NCI-H146 (cell line): ENCODE measurements at regions not wholly inside any gene's neighbourhood (a gene's known extent, or its start where the extent isn't known, plus 50 kb on each side); places are given as distances from the start of the nearest gene placed in this dataset.

ENCODE experiments used
- DNase-seq: peaks from one replicate; lab custom pipeline; 2025; lab: John Stamatoyannopoulos, UW

DNA sequence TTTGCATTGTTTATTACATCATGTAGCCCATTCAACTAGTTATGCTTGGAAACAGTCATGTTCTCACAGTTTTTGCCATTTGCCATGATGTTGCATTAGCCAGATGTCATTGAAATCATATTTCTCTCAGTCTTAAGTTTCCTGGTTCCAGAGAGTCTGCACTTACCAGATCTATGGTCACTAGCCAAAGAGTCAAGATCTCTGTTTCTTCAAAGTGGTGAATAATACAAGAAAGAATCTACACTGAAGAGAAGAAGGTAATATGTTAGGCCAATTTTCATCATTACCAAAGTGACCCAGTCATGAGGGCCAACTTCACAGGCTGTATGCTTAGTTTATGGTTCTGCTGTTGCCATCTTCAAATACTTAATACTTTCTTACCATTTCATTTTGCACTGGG is 89.0 kb upstream of the PHYHIPL start:
- no peak for DNase-seq

DNA sequence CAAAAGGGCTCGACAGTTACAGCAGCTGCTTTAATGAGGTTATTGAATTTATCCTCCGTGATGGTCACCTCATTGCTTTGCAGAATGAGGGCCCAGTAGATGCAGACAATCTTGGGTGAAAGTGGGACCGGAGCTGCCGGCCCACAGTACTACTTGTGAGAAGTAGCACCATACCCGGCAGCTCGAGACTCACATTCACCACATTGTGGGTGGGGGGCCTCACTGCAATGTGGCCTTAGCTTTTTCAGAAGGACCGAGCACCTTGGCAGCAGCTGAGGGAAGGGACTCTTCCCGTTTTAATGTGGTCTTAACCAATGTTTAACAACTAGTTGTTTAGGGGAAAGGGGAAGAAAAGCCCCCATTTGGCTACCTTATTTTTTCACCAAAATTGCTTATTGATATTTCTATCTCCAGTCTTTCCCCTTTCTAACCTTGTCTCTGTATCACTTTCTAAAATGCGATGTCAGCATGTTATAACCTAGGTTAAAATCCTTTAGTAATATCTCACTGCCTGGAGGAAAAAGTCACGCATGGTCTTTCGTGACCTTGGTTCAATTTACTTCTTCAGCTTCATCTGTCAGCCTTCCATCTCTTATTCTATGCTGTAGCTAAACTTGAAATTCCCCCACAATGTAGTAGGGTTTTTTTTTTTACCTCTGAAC is 87.4 kb upstream of the PHYHIPL start:
- no peak for DNase-seq

DNA sequence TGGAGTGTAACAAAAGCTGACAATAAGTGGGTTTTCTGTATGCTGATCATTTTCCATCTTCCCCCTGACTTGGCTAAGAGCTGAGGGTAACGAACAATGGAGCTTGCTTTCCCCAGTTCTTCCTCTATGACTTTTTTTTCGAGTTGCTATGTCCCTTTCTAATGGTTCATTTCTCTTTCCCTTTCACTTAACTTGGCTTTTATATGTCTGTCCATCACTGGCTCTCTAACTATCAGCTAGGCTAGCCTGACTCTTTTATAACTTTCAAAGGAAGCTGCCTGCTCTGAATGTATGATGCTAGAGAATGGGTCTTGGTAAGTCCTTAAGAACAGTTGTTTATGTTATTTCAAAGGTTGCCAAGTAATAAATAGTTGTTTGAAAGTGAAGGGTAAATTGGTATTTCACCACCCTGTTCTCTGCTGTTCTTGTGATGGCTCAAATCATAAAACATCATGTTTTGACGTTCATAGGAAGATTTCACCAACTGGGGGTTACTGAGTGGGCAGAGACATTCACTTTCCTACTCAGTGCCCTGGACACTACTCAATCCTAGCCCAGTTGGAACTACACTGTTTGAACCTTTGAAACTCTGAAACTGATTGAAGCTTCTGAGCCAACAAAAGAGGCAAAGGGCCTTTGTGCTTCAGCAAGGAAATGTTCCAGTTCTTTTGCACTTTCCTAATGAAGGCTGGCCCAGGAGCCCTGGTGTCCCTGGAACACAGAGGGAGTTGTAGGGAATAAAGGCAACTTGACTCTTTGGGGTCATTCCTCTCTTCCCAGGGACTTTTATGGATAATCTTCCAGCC is 85.4 kb upstream of the PHYHIPL start:
- no peak for DNase-seq

- DNase-seq = no peak
Measured at GRCh38 chr10:59093461-59093860, 83.0 kb upstream of the PHYHIPL start.

- DNase-seq = no peak
Measured at GRCh38 chr10:59096631-59097030, 79.8 kb upstream of the PHYHIPL start.

DNA sequence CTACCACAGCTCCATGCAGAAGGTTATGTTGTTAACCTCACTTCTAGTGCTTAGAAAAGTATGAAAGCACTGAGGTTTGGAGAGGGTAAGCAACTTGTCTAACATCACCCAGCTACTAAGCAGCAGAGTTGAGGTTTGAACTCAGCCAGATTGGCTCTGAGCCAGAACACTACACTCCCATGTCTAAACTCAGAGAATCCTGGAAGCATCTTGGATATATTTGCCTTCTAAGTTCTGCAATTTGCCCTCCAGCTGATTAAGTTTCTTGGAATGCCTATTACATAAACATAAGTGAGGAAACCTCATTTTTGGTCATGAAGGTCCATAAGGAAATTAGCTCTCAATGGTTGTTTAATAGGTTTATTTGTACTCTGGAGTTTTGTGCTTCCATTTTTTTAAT is 78.1 kb upstream of the PHYHIPL start:
- DNase-seq = no peak

DNA sequence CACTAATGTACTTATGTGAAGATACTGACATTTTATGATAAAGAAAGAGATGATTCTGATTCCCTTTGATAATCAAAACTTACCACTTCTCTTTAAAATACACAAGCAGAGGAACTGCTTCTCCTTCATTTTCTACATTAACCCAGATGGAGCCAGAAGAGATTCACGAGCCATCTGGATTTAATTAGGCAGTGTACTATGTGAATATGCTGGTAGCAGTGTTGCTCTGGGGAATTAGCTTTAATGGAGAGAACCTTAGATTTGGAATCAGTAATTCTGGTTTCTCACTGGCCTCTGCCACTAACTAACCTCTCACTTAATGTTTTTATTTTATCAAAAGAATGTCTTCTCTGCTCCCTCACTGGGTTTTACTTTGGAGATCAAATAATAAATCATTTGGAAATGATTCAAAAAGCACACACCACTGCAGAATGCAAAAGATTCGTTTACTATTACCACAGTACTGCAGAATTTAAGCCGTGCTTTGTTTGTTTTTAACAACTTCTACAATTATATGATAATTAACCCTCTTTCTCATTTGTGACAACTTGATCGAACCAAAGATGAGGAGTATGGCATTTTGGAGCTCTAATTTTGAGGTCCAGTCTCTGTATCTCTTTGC is 77.5 kb upstream of the PHYHIPL start:
- DNase-seq = no peak

DNA sequence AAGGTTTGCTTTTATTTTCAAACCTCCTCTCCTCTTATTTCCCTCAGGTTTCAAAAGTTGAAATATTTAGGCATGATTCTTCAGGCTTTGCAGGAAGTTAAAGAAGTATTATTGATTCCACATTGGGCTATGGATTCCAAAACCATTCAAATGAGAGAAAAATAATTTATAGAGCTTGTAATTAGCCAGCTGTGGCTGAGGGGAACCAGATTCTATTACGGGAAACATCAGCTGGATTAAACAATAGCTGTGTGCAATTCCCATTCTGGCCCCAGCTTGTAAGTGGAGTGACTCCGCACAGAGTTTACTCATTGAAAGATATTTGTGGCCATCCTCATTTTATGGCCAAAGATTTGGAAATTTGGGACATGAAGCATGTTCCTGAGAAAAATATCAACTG is 77.0 kb upstream of the PHYHIPL start:
- no peak for DNase-seq

DNA sequence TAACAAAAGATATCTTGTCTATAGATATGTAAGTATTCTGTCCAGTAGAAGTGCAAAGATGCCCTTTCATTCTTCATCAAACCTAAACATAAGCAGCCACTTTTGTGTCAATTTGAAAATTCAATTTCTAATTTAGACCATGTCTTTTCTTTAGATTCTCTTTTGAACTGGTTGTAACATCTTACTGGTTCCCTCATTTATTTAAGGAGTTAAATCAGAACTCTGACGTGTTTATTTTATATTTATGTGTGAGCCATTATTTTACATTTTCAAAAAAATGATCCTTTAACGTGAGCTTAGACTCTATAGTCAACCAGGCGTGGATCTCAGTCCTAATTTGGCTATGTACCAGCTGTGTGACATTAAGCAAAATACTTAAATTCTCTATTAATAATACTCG is 74.0 kb upstream of the PHYHIPL start:
- no peak for DNase-seq

GRCh38 chr10:59104186-59104585 is 72.3 kb upstream of the PHYHIPL start:
- no peak for DNase-seq

DNA sequence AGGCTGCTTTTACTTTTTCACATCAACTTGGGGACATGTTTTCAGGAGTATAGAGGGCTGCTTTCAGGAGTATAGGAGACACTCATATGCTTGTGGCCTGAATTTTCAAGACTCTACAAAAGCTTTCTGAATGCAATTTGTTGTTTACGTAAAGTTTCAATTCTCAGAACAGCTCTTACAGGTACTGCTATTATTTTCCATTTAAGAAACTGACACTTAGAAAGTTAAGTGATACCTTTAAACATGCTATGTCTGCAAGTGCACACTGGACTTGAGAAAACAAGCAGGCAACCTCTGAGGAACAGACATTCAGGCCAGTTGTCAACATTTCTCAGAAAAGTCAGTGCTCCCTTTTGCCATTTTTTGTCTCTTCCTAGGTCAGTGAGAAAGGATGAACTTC is 70.0 kb upstream of the PHYHIPL start:
- no peak for DNase-seq

- no peak for DNase-seq
Measured at GRCh38 chr10:59107147-59107546, 69.3 kb upstream of the PHYHIPL start.

- no peak for DNase-seq
Measured at GRCh38 chr10:59108296-59108870, 68.1 kb upstream of the PHYHIPL start.

DNA sequence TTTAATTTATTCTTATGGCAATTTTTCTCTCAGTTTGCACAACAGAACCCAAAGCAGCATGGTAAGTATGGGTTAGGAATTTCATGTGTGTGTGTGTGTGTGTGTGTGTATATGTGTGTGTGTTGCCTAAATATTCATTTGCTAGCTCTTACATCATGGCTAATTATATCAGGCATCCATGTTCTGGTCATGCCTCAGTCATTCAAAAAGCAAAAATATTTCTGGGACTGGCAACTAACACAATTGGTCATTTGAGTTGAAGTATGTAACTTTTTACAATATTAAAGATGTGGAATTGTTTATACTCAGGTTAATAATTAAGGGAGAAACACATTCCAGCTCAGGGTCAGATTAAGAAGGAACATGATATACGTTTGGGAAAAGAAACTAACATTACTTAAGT is 67.6 kb upstream of the PHYHIPL start:
- no peak for DNase-seq

- DNase-seq = no peak
Measured at GRCh38 chr10:59109826-59110225, 66.6 kb upstream of the PHYHIPL start.

DNA sequence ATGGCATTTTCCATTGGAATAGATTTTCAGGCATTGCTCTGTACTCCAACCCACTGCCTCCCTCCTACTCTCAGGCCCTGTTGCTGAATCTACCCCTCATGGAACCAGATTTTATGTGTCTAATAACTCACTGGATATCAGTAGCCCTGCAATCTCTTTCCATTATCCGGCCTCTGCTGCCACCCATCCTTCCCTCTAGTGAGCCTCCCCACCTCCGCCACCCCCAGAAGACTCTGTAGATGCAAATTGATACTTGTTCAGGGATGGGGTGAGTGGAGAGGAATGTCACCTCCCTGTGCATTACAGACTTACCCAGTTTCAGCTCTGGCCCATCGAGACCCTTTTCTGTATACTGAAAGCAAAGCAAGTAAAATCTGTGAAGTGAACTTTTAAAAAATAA is 52.3 kb upstream of the PHYHIPL start:
- no peak for DNase-seq

- DNase-seq = no peak
Measured at GRCh38 chr10:59125666-59126065, 50.8 kb upstream of the PHYHIPL start.

- no peak for DNase-seq
Measured at GRCh38 chr10:59126261-59126660, 50.2 kb upstream of the PHYHIPL start.
